ENCODE measurements at regions not wholly inside any gene's neighbourhood (a gene's known extent, or its start where the extent isn't known, plus 50 kb on each side); places are given as distances from the start of the nearest gene placed in this dataset.
"Not testable (repeated sequence)": the region's sequence is repeated elsewhere in the genome, so short reads cannot be mapped to it uniquely, and the experiment has no call there.

DNA sequence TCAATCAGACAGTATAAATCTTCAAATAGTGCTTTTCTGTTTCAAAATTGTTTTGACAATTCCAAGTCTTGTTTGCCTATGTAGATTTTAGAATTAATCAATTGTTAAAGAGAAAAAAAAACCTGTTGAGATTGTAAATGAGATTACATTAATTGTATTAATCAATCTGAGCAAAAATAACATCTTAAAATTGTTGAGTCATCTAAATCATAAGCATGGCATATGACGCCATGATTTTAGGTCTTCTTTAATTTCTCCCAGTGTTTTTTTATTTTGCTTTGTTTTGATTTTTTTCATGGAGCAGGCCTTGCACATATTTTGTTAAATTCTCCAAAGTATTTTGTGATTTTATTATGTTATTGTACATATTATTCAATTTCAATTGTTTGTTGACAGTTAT, 988.0 kb upstream of the SEMA6A start:
- no peak for DNase-seq (ENCODE audit: low read depth in 2 of 3, low spot score in 1 of 3)

DNA sequence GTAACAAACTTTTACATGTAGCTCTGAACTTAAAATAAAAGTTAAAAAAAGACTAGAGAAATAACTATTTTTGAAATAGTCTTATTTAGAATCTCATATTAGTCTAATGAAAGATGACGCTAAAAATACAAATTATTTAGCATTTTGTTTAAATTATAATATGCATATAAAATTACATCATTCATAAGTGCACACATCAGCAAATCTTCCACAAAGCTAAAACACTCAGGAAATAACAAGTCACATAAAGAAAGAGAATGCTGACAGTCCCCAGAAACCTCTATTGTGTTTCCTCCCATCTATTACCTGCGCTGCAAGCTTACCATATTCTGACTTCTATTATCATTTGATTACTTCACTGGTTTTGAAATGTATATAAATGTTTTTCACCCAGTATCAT, 986.9 kb upstream of the SEMA6A start:
- DNase-seq (ENCODE audit: low read depth in 2 of 3, low spot score in 1 of 3), result no peak

GRCh38 chr5:117559005-117559844, 984.6 kb upstream of the SEMA6A start:
- DNase-seq (ENCODE audit: low read depth in 2 of 3, low spot score in 1 of 3), result no peak

DNA sequence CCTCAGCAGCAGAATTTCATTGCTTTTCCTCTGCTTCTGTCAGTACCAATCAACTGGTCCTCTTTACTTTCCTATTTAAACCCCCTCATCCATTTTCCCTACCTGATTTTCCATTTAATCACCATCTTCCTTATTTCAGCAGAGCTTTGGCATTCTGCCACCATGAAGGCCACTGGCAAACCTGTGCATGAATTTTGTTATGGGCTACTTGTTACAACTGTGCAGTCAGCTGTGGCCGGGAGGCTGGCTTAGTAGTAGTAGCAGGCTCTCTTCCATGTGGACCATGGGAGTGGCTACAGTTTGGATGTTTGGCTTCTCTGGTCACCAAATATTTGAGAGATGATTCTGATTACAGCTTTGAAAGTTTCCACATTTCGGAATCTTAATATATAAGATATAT, 976.6 kb upstream of the SEMA6A start:
- DNase-seq (ENCODE audit: low read depth in 2 of 3, low spot score in 1 of 3), result no peak

- no peak for DNase-seq (ENCODE audit: low read depth in 2 of 3, low spot score in 1 of 3)
Observed at GRCh38 chr5:117547192-117547591, 972.6 kb upstream of the SEMA6A start.

GRCh38 chr5:117539692-117540091, 965.1 kb upstream of the SEMA6A start:
- no peak for DNase-seq (ENCODE audit: low read depth in 2 of 3, low spot score in 1 of 3)

DNA sequence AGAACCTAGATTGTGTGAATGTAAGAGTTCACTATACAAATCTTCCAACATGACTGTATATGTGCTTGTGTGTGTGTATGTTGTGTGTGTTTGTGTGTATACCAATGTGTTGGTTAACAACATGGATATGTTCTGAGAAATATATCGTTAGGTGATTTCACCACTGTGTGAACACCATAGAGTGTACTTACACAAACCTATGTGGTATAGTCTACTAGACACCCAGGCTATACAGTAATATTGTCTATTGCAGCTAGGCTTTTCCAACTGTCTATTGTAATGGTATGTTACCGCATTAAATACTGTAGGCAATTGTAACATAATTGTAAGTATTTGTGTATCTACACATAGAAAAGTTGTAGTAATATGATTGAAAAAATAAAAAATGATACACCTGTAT, 959.2 kb upstream of the SEMA6A start:
- DNase-seq (ENCODE audit: low read depth in 2 of 3, low spot score in 1 of 3), result no peak

DNA sequence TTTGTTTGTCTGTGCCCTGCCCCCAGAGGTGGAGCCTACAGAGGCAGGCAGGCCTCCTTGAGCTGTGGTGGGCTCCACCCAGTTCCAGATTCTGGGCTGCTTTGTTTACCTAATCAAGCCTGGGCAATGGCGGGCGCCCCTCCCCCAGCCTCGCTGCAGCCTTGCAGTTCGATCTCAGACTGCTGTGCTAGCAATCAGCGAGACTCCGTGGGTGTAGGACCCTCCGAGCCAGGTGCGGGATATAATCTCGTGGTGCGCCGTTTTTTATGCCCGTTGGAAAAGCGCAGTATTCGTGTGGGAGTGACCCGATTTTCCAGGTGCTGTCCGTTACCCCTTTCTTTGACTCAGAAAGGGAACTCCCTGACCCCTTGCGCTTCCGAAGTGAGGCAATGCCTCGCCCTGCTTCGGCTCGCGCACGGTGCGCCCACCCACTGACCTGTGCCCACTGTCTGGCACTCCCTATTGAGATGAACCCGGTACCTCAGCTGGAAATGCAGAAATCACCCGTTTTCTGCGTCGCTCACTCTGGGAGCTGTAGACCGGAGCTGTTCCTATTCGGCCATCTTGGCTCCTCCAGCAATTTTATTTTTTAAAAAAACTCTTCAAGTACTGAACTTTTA, 958.5 kb upstream of the SEMA6A start:
- DNase-seq (ENCODE audit: low read depth in 2 of 3, low spot score in 1 of 3), result not testable (repeated sequence)

- DNase-seq (ENCODE audit: low read depth in 2 of 3, low spot score in 1 of 3), result no peak
Observed at GRCh38 chr5:117519957-117520500, 945.4 kb upstream of the SEMA6A start.

DNA sequence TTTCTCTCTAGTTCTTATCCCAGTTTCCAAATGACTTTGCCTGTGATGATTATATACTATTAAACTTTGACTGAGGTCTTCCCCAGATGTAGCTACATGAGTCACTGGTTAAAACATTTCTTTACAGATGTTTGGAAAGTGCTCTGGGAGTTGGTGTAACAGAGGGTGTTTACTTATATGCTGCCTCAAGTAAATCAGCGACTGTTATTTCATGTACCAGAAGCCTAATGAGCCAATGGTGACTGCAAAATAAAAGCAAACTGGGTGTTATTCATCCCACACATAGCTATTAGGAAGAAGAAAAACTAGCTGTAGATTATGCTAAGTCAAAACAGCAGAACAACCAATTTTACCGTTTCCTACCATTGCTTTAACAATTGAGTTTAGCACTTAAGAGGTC, 929.7 kb upstream of the SEMA6A start:
- DNase-seq (ENCODE audit: low read depth in 2 of 3, low spot score in 1 of 3), result no peak

DNA sequence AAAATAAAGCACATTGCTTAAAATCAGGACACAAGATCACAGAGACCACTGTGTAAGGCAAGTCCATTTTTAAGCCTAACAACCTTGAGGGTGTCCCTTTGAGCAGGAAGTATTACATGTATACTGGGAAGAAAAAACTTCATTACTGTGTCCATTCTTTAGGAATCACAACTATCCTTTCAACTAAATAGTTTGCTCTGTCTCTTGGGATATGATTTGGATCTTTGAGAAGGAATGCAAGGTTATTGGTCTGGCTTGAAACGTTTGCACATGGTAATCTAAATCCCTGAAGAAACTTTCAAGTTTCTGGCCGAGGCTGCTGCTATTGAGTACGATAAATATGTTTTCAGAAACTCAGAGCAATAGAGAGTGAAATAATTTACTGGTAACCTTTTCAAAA, 923.0 kb upstream of the SEMA6A start:
- no peak for DNase-seq (ENCODE audit: low read depth in 2 of 3, low spot score in 1 of 3)

DNA sequence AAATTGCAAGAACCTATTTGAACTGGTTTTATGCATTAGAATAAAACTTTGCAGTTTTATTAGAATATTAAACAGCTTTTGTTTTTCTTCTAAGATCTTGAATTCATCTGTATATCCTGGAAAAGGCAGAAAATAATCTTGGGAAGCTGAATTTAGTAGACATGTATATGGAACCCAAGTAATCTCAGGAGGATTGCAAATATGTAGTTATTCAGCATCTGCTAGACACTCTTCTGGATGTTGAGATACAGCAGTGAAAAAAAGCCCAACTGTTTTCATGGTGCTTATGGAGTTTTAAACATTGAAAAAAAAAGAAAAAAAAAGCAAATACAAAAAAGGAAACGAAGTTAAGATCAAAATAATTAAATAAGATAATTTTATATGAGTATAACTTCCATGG, 922.2 kb upstream of the SEMA6A start:
- DNase-seq (ENCODE audit: low read depth in 2 of 3, low spot score in 1 of 3), result no peak

GRCh38 chr5:117494188-117494587, 919.6 kb upstream of the SEMA6A start:
- DNase-seq (ENCODE audit: low read depth in 2 of 3, low spot score in 1 of 3), result no peak

GRCh38 chr5:117488976-117489500, 914.4 kb upstream of the SEMA6A start:
- DNase-seq (ENCODE audit: low read depth in 2 of 3, low spot score in 1 of 3), result no peak

GRCh38 chr5:117487556-117487955, 912.9 kb upstream of the SEMA6A start:
- DNase-seq (ENCODE audit: low read depth in 2 of 3, low spot score in 1 of 3), result no peak

DNA sequence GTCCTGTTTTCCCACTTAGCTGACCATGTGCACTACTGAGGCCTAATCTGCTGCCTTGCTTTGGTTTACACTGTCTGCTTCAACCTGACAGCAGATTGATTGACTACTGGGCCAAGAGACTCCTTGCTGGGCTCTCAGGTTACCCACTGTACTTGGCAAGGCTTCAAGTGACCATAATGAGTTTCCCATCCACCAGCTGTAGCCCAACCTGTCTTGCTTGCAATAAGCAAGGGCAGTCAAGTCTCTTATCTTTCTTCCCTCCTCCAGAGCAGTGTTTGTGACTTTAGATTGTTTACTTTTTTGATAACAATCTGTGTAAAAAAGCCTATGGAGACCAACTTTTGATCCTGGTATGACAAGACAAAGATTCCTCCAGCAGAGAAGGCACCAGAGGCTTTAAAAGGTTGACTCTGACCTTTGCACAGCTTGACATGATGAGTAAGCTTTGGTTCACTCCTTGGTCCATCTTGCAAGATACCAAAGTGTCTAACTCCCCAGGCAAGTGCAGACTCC, 912.3 kb upstream of the SEMA6A start:
- no peak for DNase-seq (ENCODE audit: low read depth in 2 of 3, low spot score in 1 of 3)

DNA sequence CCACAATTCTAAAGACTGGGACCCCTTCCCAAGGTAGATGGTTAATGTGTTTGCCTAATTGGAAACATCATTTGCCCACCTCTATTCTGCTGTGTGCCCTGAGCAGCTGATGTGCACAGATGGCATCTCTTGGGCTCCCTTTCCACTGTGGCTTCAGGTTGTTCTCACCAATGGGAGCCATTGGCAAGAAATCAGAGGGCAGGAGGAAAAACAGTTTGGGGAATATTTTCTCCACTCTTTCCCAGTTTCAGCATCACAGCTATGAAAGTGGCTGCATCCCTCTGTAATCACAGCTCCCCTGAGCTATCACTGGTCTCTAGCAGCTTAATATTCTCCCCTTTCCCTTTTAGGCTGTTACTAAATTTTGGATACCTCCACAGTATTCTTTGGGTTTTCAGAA, 911.6 kb upstream of the SEMA6A start:
- DNase-seq (ENCODE audit: low read depth in 2 of 3, low spot score in 1 of 3), result no peak

- DNase-seq (ENCODE audit: low read depth in 2 of 3, low spot score in 1 of 3), result no peak
Observed at GRCh38 chr5:117475919-117476318, 901.3 kb upstream of the SEMA6A start.

DNA sequence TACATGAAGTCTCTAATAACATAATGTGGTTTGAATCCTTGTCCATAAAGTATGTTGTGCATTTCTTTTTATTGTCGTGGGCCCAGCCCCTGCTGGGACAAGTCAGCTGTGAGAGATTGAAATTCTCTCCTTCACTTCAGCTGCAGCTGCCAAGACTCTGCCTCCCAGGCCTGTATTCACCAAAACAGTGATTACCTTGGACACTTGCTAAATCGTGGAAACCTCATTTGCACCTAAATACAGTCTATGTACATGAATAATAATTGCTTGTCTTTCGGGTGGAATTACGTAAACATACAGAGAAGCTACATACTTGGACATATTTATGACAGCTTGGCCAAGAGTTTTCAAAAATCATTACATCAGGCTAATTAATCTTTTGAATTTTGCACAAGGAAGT, 898.5 kb upstream of the SEMA6A start:
- no peak for DNase-seq (ENCODE audit: low read depth in 2 of 3, low spot score in 1 of 3)

DNA sequence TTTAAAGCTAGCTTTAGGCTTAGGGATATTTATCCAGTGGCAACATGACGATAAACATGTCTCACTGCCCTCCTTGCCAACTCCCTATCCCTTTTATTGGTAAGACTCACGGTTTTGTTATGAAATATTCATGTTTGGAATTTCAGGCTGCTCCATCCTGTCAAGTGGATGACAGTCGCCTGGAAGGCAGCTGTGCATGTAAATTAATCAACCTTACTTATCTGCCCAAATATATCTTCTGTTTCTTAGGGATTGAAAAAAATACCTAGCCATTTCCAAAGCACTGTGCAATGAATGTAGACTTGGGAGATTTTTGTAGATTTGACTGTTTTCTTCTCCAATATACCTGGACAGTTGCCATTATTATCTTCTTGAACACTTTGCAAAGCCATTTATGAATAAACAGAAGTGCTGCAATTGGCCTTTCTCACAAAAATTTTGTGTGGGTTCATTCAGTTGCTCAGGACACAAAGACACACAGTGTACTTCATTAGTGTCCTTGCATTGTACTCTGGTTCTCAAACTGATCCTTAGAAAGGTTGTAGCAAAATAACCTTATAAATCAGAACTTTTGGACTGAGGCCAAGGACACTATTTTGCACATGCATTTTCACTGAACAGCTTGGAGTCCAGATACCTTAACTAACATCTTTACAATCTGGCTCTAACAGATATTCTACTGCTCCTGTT, 889.4 kb upstream of the SEMA6A start:
- DNase-seq (ENCODE audit: low read depth in 2 of 3, low spot score in 1 of 3), result no peak

DNA sequence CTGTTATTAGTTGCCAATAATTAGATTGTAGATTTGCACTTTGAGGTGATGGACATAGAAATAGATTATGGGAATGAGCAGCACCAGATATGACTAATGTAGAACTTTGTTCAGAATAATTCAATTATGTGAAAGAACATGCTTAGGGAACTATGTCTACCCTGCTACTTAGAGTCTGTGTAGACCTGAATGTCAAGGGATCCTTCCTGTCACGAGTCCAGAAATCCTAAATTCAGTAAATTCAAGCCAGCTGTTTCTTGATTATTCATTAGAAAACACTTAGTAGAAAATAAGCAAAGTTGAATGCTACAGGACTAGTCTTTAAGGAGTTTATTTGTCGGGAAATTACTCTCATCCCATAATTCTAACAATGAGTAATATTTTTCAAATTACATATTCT, 887.3 kb upstream of the SEMA6A start:
- DNase-seq (ENCODE audit: low read depth in 2 of 3, low spot score in 1 of 3), result no peak

GRCh38 chr5:117461403-117461802, 886.8 kb upstream of the SEMA6A start:
- no peak for DNase-seq (ENCODE audit: low read depth in 2 of 3, low spot score in 1 of 3)

Measured in stimulated activated CD4-positive, alpha-beta T cell treated with anti-CD3 and anti-CD28 coated beads, Interleukin-12 subunit alpha, Interleukin-12 subunit beta, amount 100 ng/mL, for 48 hours (primary cell).